Nephron progenitor cell (in vitro differentiated cells): ENCODE measurements at regions not wholly inside any gene's neighbourhood (a gene's known extent, or its start where the extent isn't known, plus 50 kb on each side); places are given as distances from the start of the nearest gene placed in this dataset.

Experiments
- DNase-seq: peaks from one replicate; pipeline ENCODE4 v3.0.0; 2021
- H3K27ac Mint-ChIP-seq: 2 replicates; pipeline ENCODE4 v1.8.0; 2021; ENCODE audit warnings: mild to moderate bottlenecking, moderate library complexity, mixed read lengths
- H3K27me3 Mint-ChIP-seq: 2 replicates; pipeline ENCODE4 v1.8.0; 2021; ENCODE audit warnings: mild to moderate bottlenecking, low read depth, mixed read lengths; ENCODE audit not compliant: poor library complexity
- H3K36me3 Mint-ChIP-seq: 2 replicates; pipeline ENCODE4 v1.8.0; 2021; ENCODE audit warnings: low read depth, mixed read lengths
- H3K4me1 Mint-ChIP-seq: 2 replicates; pipeline ENCODE4 v1.8.0; 2021; ENCODE audit warnings: mixed read lengths
- H3K4me3 Mint-ChIP-seq: 2 replicates; pipeline ENCODE4 v1.8.0; 2021; ENCODE audit warnings: mild to moderate bottlenecking, moderate library complexity, mixed read lengths
- H3K9me3 Mint-ChIP-seq: 2 replicates; pipeline ENCODE4 v1.8.0; 2021; ENCODE audit warnings: mild to moderate bottlenecking, moderate library complexity, mixed read lengths
- CTCF ChIP-seq: fragments of 200-600 bp; sonication (generic); IDR thresholded peaks from 2 replicates; pipeline ENCODE4 v1.5.0; 2021; ENCODE audit warnings: antibody characterized with exemption

GRCh38 chr12:113649256-113649830 is 177.7 kb upstream of the LHX5 start:
- TF ChIP-seq CTCF, result no peak
- no peak overlapping the region for H3K4me3 Mint-ChIP-seq
- no peaks in the 10 kb centered on the region for H3K36me3 Mint-ChIP-seq
- no peak for DNase-seq
- H3K27ac Mint-ChIP-seq, result peak overlapping the region; percentile 47
- H3K27me3 Mint-ChIP-seq, result peaks cover 38% of the 10 kb centered on the region
- H3K4me1 Mint-ChIP-seq, result no peaks in the 10 kb centered on the region
- H3K9me3 Mint-ChIP-seq, result peaks cover 8% of the 10 kb centered on the region

GRCh38 chr12:113647048-113647447 is 175.4 kb upstream of the LHX5 start:
- no peaks in the 10 kb centered on the region for H3K9me3 Mint-ChIP-seq
- H3K27me3 Mint-ChIP-seq, result peaks cover 61% of the 10 kb centered on the region
- peak; percentile 36 for DNase-seq
- no peak overlapping the region for H3K27ac Mint-ChIP-seq
- peak; percentile 31 for TF ChIP-seq CTCF
- H3K36me3 Mint-ChIP-seq, result no peaks in the 10 kb centered on the region
- H3K4me3 Mint-ChIP-seq, result no peak overlapping the region
- H3K4me1 Mint-ChIP-seq, result no peaks in the 10 kb centered on the region

GRCh38 chr12:113645603-113646002 is 173.9 kb upstream of the LHX5 start:
- H3K27me3 Mint-ChIP-seq, result peaks cover 74% of the 10 kb centered on the region
- H3K4me1 Mint-ChIP-seq, result peaks cover 4% of the 10 kb centered on the region
- H3K36me3 Mint-ChIP-seq, result no peaks in the 10 kb centered on the region

GRCh38 chr12:113645183-113645582 is 173.5 kb upstream of the LHX5 start:
- peaks cover 74% of the 10 kb centered on the region for H3K27me3 Mint-ChIP-seq
- DNase-seq, result no peak
- H3K27ac Mint-ChIP-seq, result no peak overlapping the region
- peaks cover 4% of the 10 kb centered on the region for H3K4me1 Mint-ChIP-seq
- H3K36me3 Mint-ChIP-seq, result no peaks in the 10 kb centered on the region
- no peak for TF ChIP-seq CTCF
- H3K9me3 Mint-ChIP-seq, result no peaks in the 10 kb centered on the region
- H3K4me3 Mint-ChIP-seq, result no peak overlapping the region

More at GRCh38 chr12:113645603-113646002, 173.9 kb upstream of the LHX5 start:
- TF ChIP-seq CTCF, result no peak
- H3K4me3 Mint-ChIP-seq, result no peak overlapping the region
- H3K27ac Mint-ChIP-seq, result no peak overlapping the region
- H3K9me3 Mint-ChIP-seq, result no peaks in the 10 kb centered on the region
- DNase-seq, result no peak

GRCh38 chr12:113643177-113643974 is 171.7 kb upstream of the LHX5 start:
- Mint-ChIP-seq H3K4me3 (no peak overlapping the region), H3K9me3 (no peaks in the 10 kb centered on the region), H3K36me3 (no peaks in the 10 kb centered on the region), H3K4me1 (peaks cover 13% of the 10 kb centered on the region), H3K27me3 (peaks cover 81% of the 10 kb centered on the region), H3K27ac (no peak overlapping the region)
- no peak for TF ChIP-seq CTCF
- DNase-seq, result no peak

- no peaks in the 10 kb centered on the region for H3K36me3 Mint-ChIP-seq
- no peak overlapping the region for H3K27ac Mint-ChIP-seq
- peaks cover 15% of the 10 kb centered on the region for H3K4me1 Mint-ChIP-seq
- no peak overlapping the region for H3K4me3 Mint-ChIP-seq
- no peaks in the 10 kb centered on the region for H3K9me3 Mint-ChIP-seq
- H3K27me3 Mint-ChIP-seq, result peaks cover 80% of the 10 kb centered on the region
- TF ChIP-seq CTCF, result no peak
- DNase-seq, result no peak
Observed at GRCh38 chr12:113642672-113643071, 171.0 kb upstream of the LHX5 start.
